OCI-LY7 (cell line): ENCODE measurements at regions not wholly inside any gene's neighbourhood (a gene's known extent, or its start where the extent isn't known, plus 50 kb on each side); places are given as distances from the start of the nearest gene placed in this dataset.

Experiments used
- BruUV-seq: library from RNA; stranded (reverse); fragments of 400-500 nt; replicated peaks from 2 replicates; lab custom pipeline; 2021; lab: Mats Ljungman, UMichigan
- CTCF ChIA-PET: fragments of 300-600 bp; sonication (Branson Sonifier 250); formaldehyde crosslinking; loops from one replicate; lab custom pipeline; 2022; ENCODE audit warnings: antibody characterized with exemption; ENCODE audit not compliant: unreplicated experiment; lab: Charles Lee
- POLR2A ChIA-PET: fragments of 300-600 bp; sonication (Branson Sonifier 250); formaldehyde crosslinking; loops from one replicate; lab custom pipeline; 2022; ENCODE audit warnings: antibody characterized with exemption; lab: Charles Lee
- DNase-seq: peaks from one replicate; pipeline ENCODE4 v3.0.0-alpha.2; 2015; ENCODE audit warnings: low spot score
- H2AFZ ChIP-seq: fragments of 200-600 bp; sonication (generic), shearing (Covaris generic); 2 replicates; pipeline ENCODE4 v1.6.1; 2014; ENCODE audit warnings: mild to moderate bottlenecking, antibody characterized with exemption, low read length, moderate library complexity
- H3K27ac ChIP-seq: fragments of 200-600 bp; sonication (generic); 2 replicates; pipeline ENCODE4 v1.5.1; 2014; ENCODE audit warnings: mixed run types, low read depth, mild to moderate bottlenecking, moderate library complexity, low read length, inconsistent platforms; ENCODE audit not compliant: poor library complexity, severe bottlenecking
- H3K36me3 ChIP-seq: fragments of 200-600 bp; sonication (generic); 2 replicates; pipeline ENCODE4 v1.6.1; 2014; ENCODE audit warnings: mild to moderate bottlenecking, antibody characterized with exemption, low read length, moderate library complexity, mixed read lengths; ENCODE audit not compliant: insufficient read depth
- H3K4me1 ChIP-seq: fragments of 200-600 bp; sonication (generic); 2 replicates; pipeline ENCODE4 v1.5.1; 2014; ENCODE audit warnings: mild to moderate bottlenecking, low read length; ENCODE audit not compliant: insufficient read depth, poor library complexity, severe bottlenecking
- H3K4me2 ChIP-seq: fragments of 200-600 bp; sonication (generic); 2 replicates; pipeline ENCODE4 v1.6.1; 2014; ENCODE audit warnings: mild to moderate bottlenecking, low read length
- H3K4me3 ChIP-seq: fragments of 200-600 bp; sonication (generic); 2 replicates; pipeline ENCODE4 v1.5.1; 2014; ENCODE audit warnings: mild to moderate bottlenecking, low read depth, low read length; ENCODE audit not compliant: poor library complexity, severe bottlenecking
- H3K79me2 ChIP-seq: fragments of 200-600 bp; sonication (generic); 2 replicates; pipeline ENCODE4 v1.6.1; 2016; ENCODE audit warnings: low read depth, mild to moderate bottlenecking, low read length, moderate library complexity, mixed read lengths; ENCODE audit not compliant: insufficient read depth
- H3K9me2 ChIP-seq: fragments of 200-600 bp; sonication (generic); 2 replicates; pipeline ENCODE4 v1.6.1; 2016; ENCODE audit warnings: mild to moderate bottlenecking, low read length, mixed read lengths; ENCODE audit not compliant: insufficient read depth
- H3K9me3 ChIP-seq: fragments of 200-600 bp; sonication (generic); 2 replicates; pipeline ENCODE4 v1.6.1; 2014; ENCODE audit warnings: mild to moderate bottlenecking, mixed run types, low read length, mixed read lengths
- H4K20me1 ChIP-seq: fragments of 200-600 bp; sonication (generic); 2 replicates; pipeline ENCODE4 v1.6.1; 2014; ENCODE audit warnings: mild to moderate bottlenecking, antibody characterized with exemption, low read length, moderate library complexity, mixed read lengths; ENCODE audit not compliant: insufficient read depth
- CTCF ChIP-seq: fragments of 200-600 bp; sonication (generic); conservative IDR thresholded peaks from 2 replicates; pipeline ENCODE4 v1.5.1; 2014; ENCODE audit warnings: mild to moderate bottlenecking, antibody characterized with exemption, low read length, moderate library complexity, mixed read lengths
- EZH2phosphoT487 ChIP-seq: fragments of 200-600 bp; sonication (generic); IDR thresholded peaks from 2 replicates; pipeline ENCODE4 v1.6.1; 2018; ENCODE audit warnings: low read depth, borderline replicate concordance, mild to moderate bottlenecking, mixed run types, antibody characterized with exemption, low read length, moderate library complexity, mixed read lengths
- intact Hi-C: fragments of 100-400 bp; cut with micrococcal nuclease; formaldehyde crosslinking; loops from one replicate; pipeline ENCODE4 v1.10.0; 2022; ENCODE audit not compliant: unreplicated experiment

- H2AFZ ChIP-seq, result no peak overlapping the region
- TF ChIP-seq CTCF (no peak), EZH2phosphoT487 (no peak)
- H4K20me1 ChIP-seq, result no peaks in the 10 kb centered on the region
- ChIA-PET POLR2A (no interaction called here), CTCF (no interaction called here)
- no peak overlapping the region for H3K4me2 ChIP-seq
- no peak for DNase-seq
- no peak overlapping the region for H3K27ac ChIP-seq
- no peaks in the 10 kb centered on the region for H3K36me3 ChIP-seq
- H3K9me2 ChIP-seq, result no peaks in the 10 kb centered on the region
- BruUV-seq, result no TSS peak
- no peak overlapping the region for H3K4me3 ChIP-seq
- H3K79me2 ChIP-seq, result no peaks in the 10 kb centered on the region
- intact Hi-C loops, result no loop called here
- H3K4me1 ChIP-seq, result no peaks in the 10 kb centered on the region
- no peaks in the 10 kb centered on the region for H3K9me3 ChIP-seq
These were observed 730.0 kb downstream of the SOCS6 start for GRCh38 chr18:71018816-71019215.

- TF ChIP-seq EZH2phosphoT487 (no peak), CTCF (no peak)
- no TSS peak for BruUV-seq
- ChIA-PET CTCF (no interaction called here), POLR2A (no interaction called here)
- no peak overlapping the region for H3K4me3 ChIP-seq
- no peak overlapping the region for H3K27ac ChIP-seq
- no peaks in the 10 kb centered on the region for H3K4me1 ChIP-seq
- H4K20me1 ChIP-seq, result no peaks in the 10 kb centered on the region
- H3K36me3 ChIP-seq, result no peaks in the 10 kb centered on the region
- no peak overlapping the region for H3K4me2 ChIP-seq
- H3K9me3 ChIP-seq, result no peaks in the 10 kb centered on the region
- no peaks in the 10 kb centered on the region for H3K9me2 ChIP-seq
- intact Hi-C loops, result no loop called here
- no peak overlapping the region for H2AFZ ChIP-seq
- no peaks in the 10 kb centered on the region for H3K79me2 ChIP-seq
- DNase-seq, result no peak
These were observed 723.9 kb downstream of the SOCS6 start for GRCh38 chr18:71012789-71013188.

- ChIA-PET CTCF (no interaction called here), POLR2A (no interaction called here)
- Histone ChIP-seq H3K27ac (no peak overlapping the region), H2AFZ (no peak overlapping the region), H3K4me3 (no peak overlapping the region), H3K9me3 (no peaks in the 10 kb centered on the region), H3K4me2 (no peak overlapping the region), H4K20me1 (no peaks in the 10 kb centered on the region), H3K9me2 (no peaks in the 10 kb centered on the region), H3K36me3 (no peaks in the 10 kb centered on the region), H3K79me2 (no peaks in the 10 kb centered on the region), H3K4me1 (no peaks in the 10 kb centered on the region)
- intact Hi-C loops, result no loop called here
- TF ChIP-seq CTCF, result no peak
- TF ChIP-seq EZH2phosphoT487, result no peak
- no peak for DNase-seq
- BruUV-seq, result no TSS peak
These were observed 722.5 kb downstream of the SOCS6 start for GRCh38 chr18:71011389-71011788.
